DND-41 (cell line): ENCODE measurements at regions not wholly inside any gene's neighbourhood (a gene's known extent, or its start where the extent isn't known, plus 50 kb on each side); places are given as distances from the start of the nearest gene placed in this dataset.

Experiments
- CTCF ChIP-seq: IDR thresholded peaks from 2 replicates; pipeline ENCODE4 v1.5.1; 2012; ENCODE audit warnings: borderline replicate concordance, low read length, moderate library complexity, mild to moderate bottlenecking; ENCODE audit not compliant: poor library complexity, severe bottlenecking; ENCODE audit errors: extremely low read depth
- EZH2 ChIP-seq: IDR thresholded peaks from 3 replicates; pipeline ENCODE4 v1.6.1; 2012; ENCODE audit warnings: borderline replicate concordance, low read depth, mild to moderate bottlenecking, moderate library complexity, low read length, inconsistent platforms; ENCODE audit not compliant: severe bottlenecking

- TF ChIP-seq CTCF (no peak), EZH2 (no peak)
These were observed 642.2 kb downstream of the LIG4 start for GRCh38 chr13:107573184-107573583.
